Calu3 (cell line): ENCODE measurements at regions not wholly inside any gene's neighbourhood (a gene's known extent, or its start where the extent isn't known, plus 50 kb on each side); places are given as distances from the start of the nearest gene placed in this dataset.

ENCODE experiments used
- BruUV-seq: library from RNA; stranded (reverse); fragments of 400-500 nt; replicated peaks from 2 replicates; lab custom pipeline; 2021; lab: Mats Ljungman, UMichigan
- CTCF ChIA-PET: fragments of 300-600 bp; sonication (Branson Sonifier 250); formaldehyde crosslinking; loops from one replicate; lab custom pipeline; 2022; ENCODE audit warnings: antibody characterized with exemption; lab: Charles Lee
- DNase-seq: peaks from one replicate; pipeline ENCODE4 v3.0.0; 2022
- H3K27ac Mint-ChIP-seq: one replicate; pipeline ENCODE4 v1.8.0; 2022; ENCODE audit warnings: mixed read lengths; ENCODE audit not compliant: unreplicated experiment
- H3K27me3 Mint-ChIP-seq: one replicate; pipeline ENCODE4 v1.8.0; 2022; ENCODE audit warnings: mixed read lengths; ENCODE audit not compliant: unreplicated experiment
- H3K36me3 Mint-ChIP-seq: one replicate; pipeline ENCODE4 v1.8.0; 2022; ENCODE audit warnings: mild to moderate bottlenecking, moderate library complexity, mixed read lengths; ENCODE audit not compliant: insufficient read depth, unreplicated experiment
- H3K4me1 Mint-ChIP-seq: one replicate; pipeline ENCODE4 v1.8.0; 2022; ENCODE audit warnings: mild to moderate bottlenecking, low read depth, mixed read lengths; ENCODE audit not compliant: unreplicated experiment
- H3K4me3 Mint-ChIP-seq: one replicate; pipeline ENCODE4 v1.8.0; 2022; ENCODE audit warnings: mild to moderate bottlenecking, low read depth, moderate library complexity, mixed read lengths; ENCODE audit not compliant: unreplicated experiment
- H3K9me3 Mint-ChIP-seq: one replicate; pipeline ENCODE4 v1.8.0; 2022; ENCODE audit warnings: low read depth, mixed read lengths; ENCODE audit not compliant: unreplicated experiment
- intact Hi-C: fragments of 100-400 bp; cut with micrococcal nuclease; formaldehyde crosslinking; loops from one replicate; pipeline ENCODE4 v1.10.0; 2022; ENCODE audit not compliant: unreplicated experiment
- TF ChIP-seq, protein P1 (sequence below): fragments of 200-600 bp; IDR thresholded peaks from one replicate; pipeline ENCODE4 v1.8.0; 2022; ENCODE audit warnings: antibody characterized with exemption; ENCODE audit not compliant: unreplicated experiment

DNA sequence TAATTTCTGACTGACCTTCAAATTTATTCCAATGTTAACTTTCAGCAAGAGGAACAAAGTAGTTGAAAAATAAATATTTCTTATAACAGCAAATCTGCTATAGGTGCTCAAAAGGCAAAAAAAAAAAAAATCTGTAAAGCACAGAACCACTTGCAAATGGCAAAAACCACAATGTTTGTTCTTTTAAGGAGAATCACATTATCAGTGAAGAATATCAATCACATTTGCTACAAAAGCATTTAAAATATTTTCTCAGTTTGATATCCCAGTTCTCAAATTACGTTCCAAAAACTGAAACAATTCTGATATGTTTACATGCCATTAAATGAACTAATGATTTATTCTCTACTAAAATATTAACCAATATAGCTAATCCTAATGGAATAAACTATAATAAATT lies 163.3 kb downstream of the METTL4 start:
- H3K9me3 Mint-ChIP-seq, result no peaks in the 10 kb centered on the region
- TF ChIP-seq, protein P1, sequence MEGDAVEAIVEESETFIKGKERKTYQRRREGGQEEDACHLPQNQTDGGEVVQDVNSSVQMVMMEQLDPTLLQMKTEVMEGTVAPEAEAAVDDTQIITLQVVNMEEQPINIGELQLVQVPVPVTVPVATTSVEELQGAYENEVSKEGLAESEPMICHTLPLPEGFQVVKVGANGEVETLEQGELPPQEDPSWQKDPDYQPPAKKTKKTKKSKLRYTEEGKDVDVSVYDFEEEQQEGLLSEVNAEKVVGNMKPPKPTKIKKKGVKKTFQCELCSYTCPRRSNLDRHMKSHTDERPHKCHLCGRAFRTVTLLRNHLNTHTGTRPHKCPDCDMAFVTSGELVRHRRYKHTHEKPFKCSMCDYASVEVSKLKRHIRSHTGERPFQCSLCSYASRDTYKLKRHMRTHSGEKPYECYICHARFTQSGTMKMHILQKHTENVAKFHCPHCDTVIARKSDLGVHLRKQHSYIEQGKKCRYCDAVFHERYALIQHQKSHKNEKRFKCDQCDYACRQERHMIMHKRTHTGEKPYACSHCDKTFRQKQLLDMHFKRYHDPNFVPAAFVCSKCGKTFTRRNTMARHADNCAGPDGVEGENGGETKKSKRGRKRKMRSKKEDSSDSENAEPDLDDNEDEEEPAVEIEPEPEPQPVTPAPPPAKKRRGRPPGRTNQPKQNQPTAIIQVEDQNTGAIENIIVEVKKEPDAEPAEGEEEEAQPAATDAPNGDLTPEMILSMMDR, result no peak
- H3K4me3 Mint-ChIP-seq, result no peak overlapping the region
- no peaks in the 10 kb centered on the region for H3K27me3 Mint-ChIP-seq
- peaks cover 36% of the 10 kb centered on the region for H3K4me1 Mint-ChIP-seq
- no peak overlapping the region for H3K27ac Mint-ChIP-seq
- CTCF ChIA-PET, result interaction anchor here (1.1 kb wide), 1 partner anchor 25 kb away, joined by 5 read pairs; no protein-coding TSS in a partner anchor
- H3K36me3 Mint-ChIP-seq, result no peaks in the 10 kb centered on the region
- DNase-seq, result no peak
- no TSS peak for BruUV-seq
- intact Hi-C loops, result loop anchor here (5.0 kb wide), 1 partner anchor 81 kb away; no protein-coding TSS in a partner anchor

DNA sequence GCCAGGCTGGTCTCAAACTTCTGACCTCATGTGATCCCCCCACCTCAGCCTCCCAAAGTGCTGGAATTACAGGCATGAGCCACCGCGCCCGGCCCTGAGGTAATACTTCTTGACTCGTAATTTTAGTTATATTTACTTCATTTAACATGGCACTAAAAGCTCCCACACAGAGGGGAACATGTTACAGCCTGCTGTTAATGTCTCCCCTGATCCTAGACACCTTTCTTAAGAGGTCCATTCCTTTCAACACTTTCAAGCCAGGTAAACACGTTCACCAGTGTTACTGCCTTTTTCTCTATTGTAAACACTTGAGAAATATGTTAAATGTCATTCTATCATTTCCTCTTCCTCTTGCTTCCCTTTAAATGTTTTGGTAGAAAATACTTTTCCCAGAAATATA lies 161.4 kb downstream of the METTL4 start:
- BruUV-seq, result no TSS peak
- TF ChIP-seq, protein P1, result no peak
- Mint-ChIP-seq H3K36me3 (no peaks in the 10 kb centered on the region), H3K4me1 (peaks cover 36% of the 10 kb centered on the region), H3K27ac (peak overlapping the region; percentile 66), H3K9me3 (no peaks in the 10 kb centered on the region), H3K4me3 (no peak overlapping the region), H3K27me3 (no peaks in the 10 kb centered on the region)
- intact Hi-C loops, result loop anchor here (5.0 kb wide), 1 partner anchor 83 kb away; no protein-coding TSS in a partner anchor
- DNase-seq, result no peak
- CTCF ChIA-PET, result no interaction called here

DNA sequence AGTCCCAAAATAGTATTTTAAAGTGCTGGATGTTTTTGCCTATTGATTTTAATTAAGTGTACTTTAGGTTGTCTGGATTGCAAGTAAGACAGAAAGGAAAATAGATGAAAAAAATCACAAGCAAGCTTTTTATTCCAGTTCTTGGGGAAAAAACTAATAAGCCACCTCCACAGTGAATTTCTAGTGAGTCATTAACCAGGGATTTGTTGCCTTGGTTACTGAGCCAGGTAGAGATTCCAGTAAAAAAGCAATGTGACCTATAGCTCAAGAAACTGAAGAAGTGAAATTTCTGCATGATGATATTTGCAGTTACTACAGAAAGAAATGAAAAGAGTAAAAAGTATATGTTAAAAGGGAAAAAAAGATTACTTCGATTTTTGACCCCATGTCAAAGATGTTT lies 160.6 kb downstream of the METTL4 start:
- peak; percentile 25 for DNase-seq
- no TSS peak for BruUV-seq
- TF ChIP-seq, protein P1, result no peak
- CTCF ChIA-PET, result interaction anchor here (0.6 to 0.8 kb wide), 3 partner anchors 32 to 958 kb away, joined by 3 read pairs; no protein-coding TSS in a partner anchor
- peaks cover 36% of the 10 kb centered on the region for H3K4me1 Mint-ChIP-seq
- no peaks in the 10 kb centered on the region for H3K36me3 Mint-ChIP-seq
- H3K4me3 Mint-ChIP-seq, result peak overlapping the region; percentile 51
- H3K27me3 Mint-ChIP-seq, result no peaks in the 10 kb centered on the region
- H3K27ac Mint-ChIP-seq, result peak overlapping the region; percentile 66
- H3K9me3 Mint-ChIP-seq, result no peaks in the 10 kb centered on the region
- intact Hi-C loops, result no loop called here

DNA sequence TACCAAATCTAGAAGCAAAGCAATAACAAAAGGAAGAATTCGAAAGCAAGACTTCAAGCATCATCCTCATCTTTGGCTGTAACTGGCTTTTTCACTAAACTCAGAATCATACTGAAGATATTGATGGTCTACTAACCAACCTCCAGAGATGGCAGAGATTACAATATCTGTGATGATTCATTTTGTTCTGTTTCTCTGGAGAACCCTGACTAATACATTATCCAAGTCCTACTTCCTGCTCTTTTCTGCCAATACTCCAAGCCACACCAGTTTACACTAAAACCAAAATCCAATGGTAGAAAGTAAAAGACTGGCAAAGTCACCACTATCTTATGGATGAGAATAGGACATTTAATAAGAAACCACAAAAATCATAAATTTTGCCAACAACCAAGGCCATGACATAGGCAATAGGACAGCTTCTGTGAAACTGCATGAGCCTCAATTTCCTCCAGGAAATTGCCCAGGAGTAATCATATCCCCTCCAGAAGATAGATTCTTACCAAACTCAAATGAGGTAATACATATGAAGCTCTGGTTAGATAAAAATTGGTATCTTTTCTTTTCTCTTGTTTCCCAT lies 159.8 kb downstream of the METTL4 start:
- no TSS peak for BruUV-seq
- H3K27ac Mint-ChIP-seq, result peak overlapping the region; percentile 66
- intact Hi-C loops, result no loop called here
- H3K4me3 Mint-ChIP-seq, result peak overlapping the region; percentile 51
- peaks cover 36% of the 10 kb centered on the region for H3K4me1 Mint-ChIP-seq
- TF ChIP-seq, protein P1, result no peak
- CTCF ChIA-PET, result no interaction called here
- H3K36me3 Mint-ChIP-seq, result no peaks in the 10 kb centered on the region
- DNase-seq, result no peak
- no peaks in the 10 kb centered on the region for H3K27me3 Mint-ChIP-seq
- peaks cover 3% of the 10 kb centered on the region for H3K9me3 Mint-ChIP-seq
